T-helper 1 cell treated with Interleukin-12 subunit alpha and Interleukin-12 subunit beta and Interleukin-4 antibody, amounts not matched to agents 30 μg/mL and 1 μg/mL, for 36 hours (primary cell): ENCODE measurements at regions not wholly inside any gene's neighbourhood (a gene's known extent, or its start where the extent isn't known, plus 50 kb on each side); places are given as distances from the start of the nearest gene placed in this dataset.

Source experiments
- H3K27ac Mint-ChIP-seq: one replicate; pipeline ENCODE4 v1.8.0; 2021; ENCODE audit warnings: mild to moderate bottlenecking, mixed read lengths
- H3K27me3 Mint-ChIP-seq: one replicate; pipeline ENCODE4 v1.8.0; 2021; ENCODE audit warnings: low read depth, mixed read lengths
- H3K36me3 Mint-ChIP-seq: one replicate; pipeline ENCODE4 v1.8.0; 2021; ENCODE audit warnings: low read depth, mixed read lengths
- H3K4me1 Mint-ChIP-seq: one replicate; pipeline ENCODE4 v1.8.0; 2021; ENCODE audit warnings: low read depth, mixed read lengths
- H3K4me3 Mint-ChIP-seq: one replicate; pipeline ENCODE4 v1.8.0; 2021; ENCODE audit warnings: mild to moderate bottlenecking, moderate library complexity, mixed read lengths
- H3K9me3 Mint-ChIP-seq: one replicate; pipeline ENCODE4 v1.8.0; 2021; ENCODE audit warnings: mixed read lengths

DNA sequence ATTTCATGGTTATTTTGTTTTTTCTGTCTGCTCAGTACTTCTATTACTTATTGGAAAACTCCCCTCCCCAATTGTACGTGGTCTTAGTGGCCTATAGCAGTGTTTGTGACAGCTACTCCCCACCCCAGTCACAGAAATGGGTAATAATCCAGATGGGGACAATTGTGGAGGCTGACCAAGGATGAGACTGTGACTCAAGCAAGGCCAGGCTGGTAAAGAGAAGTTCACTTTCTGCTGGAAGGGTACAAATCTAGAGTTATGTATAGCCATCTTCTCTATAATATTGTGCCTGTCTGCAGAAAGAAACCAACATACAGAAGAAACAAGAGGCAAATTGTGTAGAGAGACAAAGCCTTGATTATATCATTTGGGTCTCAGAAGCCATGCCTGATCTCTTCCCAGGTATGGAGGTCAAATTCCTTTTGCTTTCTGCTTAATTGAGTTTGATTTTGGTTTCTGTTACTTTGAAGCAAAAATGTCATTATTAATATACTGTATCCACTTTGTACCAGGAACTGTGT lies 270.4 kb downstream of the HLX start:
- no peaks in the 10 kb centered on the region for H3K9me3 Mint-ChIP-seq
- H3K4me3 Mint-ChIP-seq: no peak overlapping the region
- H3K27ac Mint-ChIP-seq: no peak overlapping the region
- H3K4me1 Mint-ChIP-seq: no peaks in the 10 kb centered on the region
- no peaks in the 10 kb centered on the region for H3K27me3 Mint-ChIP-seq
- H3K36me3 Mint-ChIP-seq: no peaks in the 10 kb centered on the region

DNA sequence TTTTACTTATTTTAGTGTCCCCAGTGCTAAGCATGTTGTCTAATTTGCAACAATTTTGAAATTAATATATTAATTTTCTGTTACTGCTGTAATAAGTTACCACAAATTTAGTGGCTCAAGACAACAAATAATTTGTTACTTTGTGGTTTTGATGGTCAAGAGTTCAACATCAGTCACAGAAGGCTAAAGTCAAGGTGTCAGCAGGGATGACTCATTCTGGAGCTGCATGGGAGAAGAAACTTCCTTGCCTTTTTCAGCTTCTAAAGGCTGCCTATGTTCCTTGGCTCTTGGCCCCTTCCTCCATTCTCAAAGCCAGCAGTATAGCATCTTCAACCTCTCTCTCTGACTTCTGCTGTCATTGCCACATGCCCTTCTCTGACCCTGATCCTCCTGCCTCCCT lies 271.8 kb downstream of the HLX start:
- no peaks in the 10 kb centered on the region for H3K9me3 Mint-ChIP-seq
- H3K4me1 Mint-ChIP-seq: no peaks in the 10 kb centered on the region
- no peak overlapping the region for H3K27ac Mint-ChIP-seq
- H3K4me3 Mint-ChIP-seq: no peak overlapping the region
- H3K27me3 Mint-ChIP-seq: no peaks in the 10 kb centered on the region
- H3K36me3 Mint-ChIP-seq: no peaks in the 10 kb centered on the region

- H3K4me3 Mint-ChIP-seq: no peak overlapping the region
- H3K9me3 Mint-ChIP-seq: no peaks in the 10 kb centered on the region
- H3K27me3 Mint-ChIP-seq: no peaks in the 10 kb centered on the region
- no peaks in the 10 kb centered on the region for H3K36me3 Mint-ChIP-seq
- no peak overlapping the region for H3K27ac Mint-ChIP-seq
- no peaks in the 10 kb centered on the region for H3K4me1 Mint-ChIP-seq
These were observed 275.7 kb downstream of the HLX start for GRCh38 chr1:221154932-221155331.

DNA sequence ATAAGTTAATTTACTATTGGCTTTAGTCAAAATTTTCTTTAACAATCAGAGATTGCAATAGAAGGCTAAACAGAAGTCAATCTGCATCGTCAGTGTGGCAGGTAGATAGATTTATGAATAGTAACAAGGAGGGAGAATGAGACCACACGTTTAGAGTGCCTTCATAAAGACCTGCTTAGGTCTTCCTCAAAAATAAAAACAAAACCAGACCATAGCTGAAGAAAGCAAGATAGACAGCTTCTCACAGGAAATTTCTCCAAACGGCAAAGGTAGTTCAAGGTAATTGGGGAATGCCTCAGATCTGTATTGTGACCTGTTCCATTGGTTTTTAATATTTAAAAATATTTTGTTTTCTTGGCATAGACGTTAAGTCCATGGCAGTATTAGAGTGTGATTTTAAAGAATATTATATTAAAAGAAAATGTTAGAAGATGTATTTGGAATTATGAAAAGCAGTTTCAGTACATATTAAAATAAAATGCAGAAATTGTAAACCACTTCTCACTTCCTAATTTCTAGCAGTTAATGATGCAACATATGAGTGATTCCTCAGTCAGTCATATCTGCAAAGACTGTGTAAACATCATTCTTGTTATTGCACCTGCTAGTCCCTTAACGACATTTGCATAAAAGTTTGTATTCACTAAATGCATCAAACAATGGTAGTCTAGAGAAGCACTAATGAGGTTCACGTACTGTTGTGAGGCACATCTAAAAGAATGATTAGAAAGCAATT lies 278.0 kb downstream of the HLX start:
- H3K27me3 Mint-ChIP-seq: no peaks in the 10 kb centered on the region
- H3K9me3 Mint-ChIP-seq: no peaks in the 10 kb centered on the region
- H3K27ac Mint-ChIP-seq: no peak overlapping the region
- H3K4me3 Mint-ChIP-seq: no peak overlapping the region
- H3K36me3 Mint-ChIP-seq: no peaks in the 10 kb centered on the region
- H3K4me1 Mint-ChIP-seq: no peaks in the 10 kb centered on the region

DNA sequence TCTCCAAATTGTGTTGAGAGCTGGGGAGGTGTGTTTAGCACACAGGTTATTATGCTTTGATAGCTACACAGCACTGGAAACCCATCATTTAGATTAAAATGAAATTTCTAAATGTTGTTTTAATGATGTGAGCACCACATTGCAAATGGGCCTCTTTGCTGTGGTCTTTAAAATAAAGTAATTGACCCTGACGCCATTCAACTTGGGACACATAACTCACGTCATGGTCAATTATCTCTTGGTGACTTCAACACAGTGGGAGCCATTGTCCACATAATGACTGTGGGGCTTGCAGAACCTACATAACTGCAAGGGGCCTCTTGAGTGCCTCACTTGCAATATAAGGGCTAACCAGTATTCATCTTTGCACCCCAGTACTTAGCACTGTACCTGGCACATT lies 280.4 kb downstream of the HLX start:
- Mint-ChIP-seq H3K27me3 (no peaks in the 10 kb centered on the region), H3K4me1 (no peaks in the 10 kb centered on the region), H3K36me3 (no peaks in the 10 kb centered on the region), H3K27ac (no peak overlapping the region), H3K9me3 (no peaks in the 10 kb centered on the region), H3K4me3 (no peak overlapping the region)

GRCh38 chr1:221161571-221162041 lies 282.4 kb downstream of the HLX start:
- Mint-ChIP-seq H3K4me3 (no peak overlapping the region), H3K4me1 (no peaks in the 10 kb centered on the region), H3K27ac (no peak overlapping the region), H3K9me3 (no peaks in the 10 kb centered on the region), H3K27me3 (no peaks in the 10 kb centered on the region), H3K36me3 (no peaks in the 10 kb centered on the region)

- no peaks in the 10 kb centered on the region for H3K9me3 Mint-ChIP-seq
- H3K36me3 Mint-ChIP-seq: no peaks in the 10 kb centered on the region
- H3K27ac Mint-ChIP-seq: no peak overlapping the region
- no peak overlapping the region for H3K4me3 Mint-ChIP-seq
- H3K4me1 Mint-ChIP-seq: no peaks in the 10 kb centered on the region
- no peaks in the 10 kb centered on the region for H3K27me3 Mint-ChIP-seq
These were observed 283.1 kb downstream of the HLX start for GRCh38 chr1:221162352-221162751.

DNA sequence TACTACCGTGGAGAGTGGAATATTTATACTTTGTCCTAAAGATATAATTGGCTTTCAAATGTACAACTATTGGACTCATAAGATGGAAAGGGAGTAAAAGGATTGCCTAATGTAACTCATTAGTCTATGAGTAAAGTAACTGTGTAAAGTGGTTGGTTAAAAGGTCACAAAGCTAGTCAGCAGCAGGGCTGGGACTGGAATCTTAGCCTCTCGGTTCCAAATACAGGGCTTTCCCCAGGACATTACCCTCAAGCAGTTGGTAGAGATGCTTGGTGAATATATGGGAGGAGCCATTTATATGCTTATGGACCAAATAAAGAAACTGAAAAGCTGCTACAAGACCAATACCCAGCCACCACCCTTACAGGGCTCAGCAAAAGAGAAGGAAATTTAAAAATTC lies 283.7 kb downstream of the HLX start:
- H3K9me3 Mint-ChIP-seq: no peaks in the 10 kb centered on the region
- no peaks in the 10 kb centered on the region for H3K36me3 Mint-ChIP-seq
- no peak overlapping the region for H3K4me3 Mint-ChIP-seq
- no peaks in the 10 kb centered on the region for H3K4me1 Mint-ChIP-seq
- no peak overlapping the region for H3K27ac Mint-ChIP-seq
- no peaks in the 10 kb centered on the region for H3K27me3 Mint-ChIP-seq

- Mint-ChIP-seq H3K4me1 (no peaks in the 10 kb centered on the region), H3K27ac (no peak overlapping the region), H3K9me3 (no peaks in the 10 kb centered on the region), H3K27me3 (no peaks in the 10 kb centered on the region), H3K4me3 (no peak overlapping the region), H3K36me3 (no peaks in the 10 kb centered on the region)
These were observed 284.8 kb downstream of the HLX start for GRCh38 chr1:221164029-221164428.

- no peaks in the 10 kb centered on the region for H3K36me3 Mint-ChIP-seq
These were observed 286.0 kb downstream of the HLX start for GRCh38 chr1:221164951-221165838.

DNA sequence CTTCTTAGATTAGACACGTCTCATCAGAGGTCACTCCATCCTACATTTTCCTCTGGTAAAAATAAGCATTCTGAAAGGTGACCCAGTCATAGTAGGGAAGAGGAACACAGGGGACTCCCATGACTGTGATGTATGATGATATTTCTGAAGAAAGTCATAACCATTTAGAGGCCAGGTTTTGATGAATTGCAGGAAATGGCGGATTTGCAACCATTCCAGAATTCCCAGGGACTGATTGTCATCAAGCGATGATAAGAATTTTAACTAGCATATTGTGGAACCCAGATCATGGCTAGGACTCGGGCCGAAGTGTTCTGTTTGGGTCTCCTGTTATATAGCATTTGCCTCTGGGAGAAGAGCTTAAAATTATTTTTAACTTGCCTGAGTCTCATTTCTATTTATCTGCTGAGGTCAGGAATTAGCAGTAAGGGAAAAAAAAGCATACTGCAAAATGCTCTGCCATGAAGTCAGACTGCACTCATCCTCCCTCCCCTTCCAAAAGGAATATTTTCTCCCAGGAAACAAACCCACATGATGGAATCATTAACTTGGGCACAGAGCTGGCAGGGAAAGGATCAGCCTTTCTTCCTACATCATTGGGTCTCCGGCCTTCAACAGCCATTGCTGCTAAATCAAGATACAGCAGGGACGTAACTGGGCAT lies 286.7 kb downstream of the HLX start:
- no peaks in the 10 kb centered on the region for H3K4me1 Mint-ChIP-seq
- H3K27me3 Mint-ChIP-seq: no peaks in the 10 kb centered on the region
- no peak overlapping the region for H3K27ac Mint-ChIP-seq
- no peaks in the 10 kb centered on the region for H3K36me3 Mint-ChIP-seq
- H3K4me3 Mint-ChIP-seq: no peak overlapping the region
- H3K9me3 Mint-ChIP-seq: no peaks in the 10 kb centered on the region

More at GRCh38 chr1:221164951-221165838, 286.0 kb downstream of the HLX start:
- no peaks in the 10 kb centered on the region for H3K4me1 Mint-ChIP-seq
- no peaks in the 10 kb centered on the region for H3K27me3 Mint-ChIP-seq
- H3K9me3 Mint-ChIP-seq: no peaks in the 10 kb centered on the region
- no peak overlapping the region for H3K27ac Mint-ChIP-seq
- H3K4me3 Mint-ChIP-seq: no peak overlapping the region

- Mint-ChIP-seq H3K4me3 (no peak overlapping the region), H3K9me3 (peaks cover 6% of the 10 kb centered on the region), H3K27ac (no peak overlapping the region), H3K36me3 (no peaks in the 10 kb centered on the region), H3K27me3 (no peaks in the 10 kb centered on the region), H3K4me1 (no peaks in the 10 kb centered on the region)
These were observed 287.5 kb downstream of the HLX start for GRCh38 chr1:221166559-221167318.

GRCh38 chr1:221169447-221169889 lies 290.2 kb downstream of the HLX start:
- Mint-ChIP-seq H3K9me3 (peaks cover 7% of the 10 kb centered on the region), H3K4me3 (no peak overlapping the region), H3K27me3 (no peaks in the 10 kb centered on the region), H3K36me3 (no peaks in the 10 kb centered on the region), H3K4me1 (no peaks in the 10 kb centered on the region), H3K27ac (no peak overlapping the region)

DNA sequence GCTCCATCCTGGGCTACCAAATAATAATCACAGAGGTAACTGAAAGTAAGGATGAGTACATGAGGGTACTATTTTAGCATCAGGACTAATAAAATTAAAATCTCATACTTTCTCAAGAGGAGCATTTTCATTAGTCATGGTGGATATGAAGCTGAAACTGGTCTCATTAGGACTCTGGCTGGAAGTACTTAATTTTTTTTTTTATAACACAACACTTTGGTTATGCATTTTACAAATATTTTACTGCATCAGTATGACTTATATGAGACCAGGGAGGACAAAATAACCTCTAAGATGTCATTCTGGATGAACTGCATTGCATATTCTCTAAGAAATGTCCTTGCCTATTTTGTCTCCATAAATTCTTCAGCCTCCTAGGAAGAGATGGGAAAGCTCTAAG lies 290.9 kb downstream of the HLX start:
- Mint-ChIP-seq H3K9me3 (peaks cover 7% of the 10 kb centered on the region), H3K27me3 (no peaks in the 10 kb centered on the region), H3K4me1 (no peaks in the 10 kb centered on the region), H3K27ac (no peak overlapping the region), H3K4me3 (no peak overlapping the region), H3K36me3 (no peaks in the 10 kb centered on the region)
